ENCODE measurements at regions not wholly inside any gene's neighbourhood (a gene's known extent, or its start where the extent isn't known, plus 50 kb on each side); places are given as distances from the start of the nearest gene placed in this dataset.

GRCh38 chr1:14486401-14487201 lies 111.9 kb upstream of the KAZN start:
- no peak for DNase-seq (ENCODE audit: low spot score)
- no peak for TF ChIP-seq CTCF (IDR thresholded peaks at IDR 0.05; ENCODE audit: extremely low read depth, insufficient read depth, missing control alignments)

GRCh38 chr1:14487671-14488070 lies 110.8 kb upstream of the KAZN start:
- no peak for DNase-seq (ENCODE audit: low spot score)
- TF ChIP-seq CTCF (IDR thresholded peaks at IDR 0.05; ENCODE audit: extremely low read depth, insufficient read depth, missing control alignments): no peak
- in situ Hi-C loops (cut with MboI; ENCODE audit: low pct_unique_long_range_greater_than_20kb, low sequenced_read_pairs, unreplicated experiment): no loop called here

More at GRCh38 chr1:14486401-14487201, 111.9 kb upstream of the KAZN start:
- in situ Hi-C loops (cut with MboI; ENCODE audit: low pct_unique_long_range_greater_than_20kb, low sequenced_read_pairs, unreplicated experiment): no loop called here

GRCh38 chr1:14494911-14495310 lies 103.6 kb upstream of the KAZN start:
- in situ Hi-C loops (cut with MboI; ENCODE audit: low pct_unique_long_range_greater_than_20kb, low sequenced_read_pairs, unreplicated experiment): no loop called here
- TF ChIP-seq CTCF (IDR thresholded peaks at IDR 0.05; ENCODE audit: extremely low read depth, insufficient read depth, missing control alignments): no peak

GRCh38 chr1:14495381-14495780 lies 103.1 kb upstream of the KAZN start:
- no peak for DNase-seq (ENCODE audit: low spot score)
- in situ Hi-C loops (cut with MboI; ENCODE audit: low pct_unique_long_range_greater_than_20kb, low sequenced_read_pairs, unreplicated experiment): no loop called here
- no peak for TF ChIP-seq CTCF (IDR thresholded peaks at IDR 0.05; ENCODE audit: extremely low read depth, insufficient read depth, missing control alignments)

More at GRCh38 chr1:14494911-14495310, 103.6 kb upstream of the KAZN start:
- no peak for DNase-seq (ENCODE audit: low spot score)

- no peak for DNase-seq (ENCODE audit: low spot score)
- in situ Hi-C loops (cut with MboI; ENCODE audit: low pct_unique_long_range_greater_than_20kb, low sequenced_read_pairs, unreplicated experiment): no loop called here
- no peak for TF ChIP-seq CTCF (IDR thresholded peaks at IDR 0.05; ENCODE audit: extremely low read depth, insufficient read depth, missing control alignments)
Measured at GRCh38 chr1:14495996-14496395, 102.5 kb upstream of the KAZN start.

GRCh38 chr1:14498839-14499238 lies 99.6 kb upstream of the KAZN start:
- in situ Hi-C loops (cut with MboI; ENCODE audit: low pct_unique_long_range_greater_than_20kb, low sequenced_read_pairs, unreplicated experiment): no loop called here
- no peak for TF ChIP-seq CTCF (IDR thresholded peaks at IDR 0.05; ENCODE audit: extremely low read depth, insufficient read depth, missing control alignments)
- no peak for DNase-seq (ENCODE audit: low spot score)

Measured in GM13977 (cell line).